A549 (cell line): ENCODE measurements at regions not wholly inside any gene's neighbourhood (a gene's known extent, or its start where the extent isn't known, plus 50 kb on each side); places are given as distances from the start of the nearest gene placed in this dataset.

Source experiments
- ATAC-seq, 2 experiments: fragments of 200-7000 bp in 1 of 2; fragments of >200 bp in 1 of 2; cut with Nextera tagmentation in 1 of 2; cut with Tn5 transposase in 1 of 2; 3 replicates each; pipeline versions ENCODE4 v1.8.0 to v1.9.1; 2018 to 2020; ENCODE audit warnings: mild to moderate bottlenecking in 1 of 2, moderate library complexity in 1 of 2
- CTCF ChIA-PET: fragments of 300-600 bp; sonication (Branson Sonifier 250); formaldehyde crosslinking; extraction: SDS; loops from one replicate; lab custom pipeline; 2021; ENCODE audit warnings: antibody characterized with exemption, inconsistent platforms; lab: Yijun Ruan, JAX
- POLR2A ChIA-PET: fragments of 350-600 bp; formaldehyde crosslinking; extraction: SDS; loops from one replicate; lab custom pipeline; 2021; ENCODE audit warnings: antibody characterized with exemption, inconsistent platforms; lab: Yijun Ruan, JAX
- DNase-seq, 2 experiments: peaks; one replicate each; pipeline versions ENCODE4 v3.0.0 to v3.0.0-alpha.2; 2011 to 2016; ENCODE audit warnings: low read depth in 1 of 2, low spot score in 1 of 2
- FAIRE-seq: peaks from 2 replicates; lab custom pipeline; 2011; peaks lifted over from hg19 to GRCh38; lab: Jason Lieb, UNC
- H3K27ac ChIP-seq, 2 experiments: fragments of >200 bp; sonication (Bioruptor Twin); formaldehyde crosslinking; 3 replicates each; pipeline ENCODE4 v1.5.1; 2016 to 2017
- H3K4me1 ChIP-seq: fragments of >200 bp; sonication (Bioruptor Twin); formaldehyde crosslinking; 3 replicates; pipeline ENCODE4 v1.6.1; 2016
- H3K4me2 ChIP-seq: fragments of >200 bp; sonication (Bioruptor Twin); formaldehyde crosslinking; 3 replicates; pipeline ENCODE4 v1.6.1; 2016
- H3K4me3 ChIP-seq: fragments of >200 bp; sonication (Bioruptor Twin); formaldehyde crosslinking; 3 replicates; pipeline ENCODE4 v1.5.1; 2016
- H3K9me3 ChIP-seq: fragments of >200 bp; sonication (Bioruptor Twin); formaldehyde crosslinking; 3 replicates; pipeline ENCODE4 v1.6.1; 2016
- CEBPB ChIP-seq, 2 experiments: fragments of >200 bp in 1 of 2; sonication (Bioruptor Twin) in 1 of 2; formaldehyde crosslinking in 1 of 2; IDR thresholded peaks; 2 replicates each; pipeline ENCODE4 v1.6.1; 2012 to 2016
- CHD4 ChIP-seq: fragments of 200-600 bp; sonication (generic); IDR thresholded peaks from 2 replicates; pipeline ENCODE4 v1.6.1; 2016; ENCODE audit warnings: antibody characterized with exemption, mild to moderate bottlenecking, borderline replicate concordance
- EHF ChIP-seq: fragments of 250-450 bp; sonication (Bioruptor Pico); IDR thresholded peaks from 2 replicates; pipeline ENCODE4 v1.5.0; 2020; ENCODE audit warnings: mild to moderate bottlenecking
- EHMT2 ChIP-seq: fragments of 200-600 bp; sonication (generic); IDR thresholded peaks from 2 replicates; pipeline ENCODE4 v1.6.1; 2016; ENCODE audit warnings: antibody characterized with exemption, low read depth, mild to moderate bottlenecking, moderate library complexity
- FOSL2 ChIP-seq, 2 experiments: fragments of 450-650 bp in 1 of 2; fragments of >200 bp in 1 of 2; sonication (Bioruptor Twin) in 1 of 2; formaldehyde crosslinking; IDR thresholded peaks; 2 replicates each; pipeline versions ENCODE4 v1.5.0 to v1.6.1; 2016 to 2020; ENCODE audit warnings: mild to moderate bottlenecking in 1 of 2, moderate library complexity in 1 of 2
- GATA3 ChIP-seq: IDR thresholded peaks from 2 replicates; pipeline ENCODE4 v1.6.1; 2012; ENCODE audit warnings: borderline replicate concordance
- HES2 ChIP-seq: fragments of >200 bp; sonication (Bioruptor Twin); formaldehyde crosslinking; IDR thresholded peaks from 2 replicates; pipeline ENCODE4 v1.6.1; 2016
- HMGXB4 ChIP-seq: fragments of 250-450 bp; sonication (Bioruptor Pico); IDR thresholded peaks from 2 replicates; pipeline ENCODE4 v1.5.0; 2021; ENCODE audit warnings: mild to moderate bottlenecking, moderate library complexity, borderline replicate concordance
- HOXA7 ChIP-seq: fragments of 250-450 bp; sonication (Bioruptor Pico); IDR thresholded peaks from 2 replicates; pipeline ENCODE4 v1.5.0; 2020; ENCODE audit warnings: mild to moderate bottlenecking, moderate library complexity
- HOXB13 ChIP-seq: fragments of 250-450 bp; sonication (Bioruptor Pico); IDR thresholded peaks from 2 replicates; pipeline ENCODE4 v1.5.0; 2020; ENCODE audit warnings: low read depth, mild to moderate bottlenecking, moderate library complexity
- KDM5A ChIP-seq: fragments of 200-600 bp; sonication (generic); IDR thresholded peaks from 2 replicates; pipeline ENCODE4 v1.6.1; 2016; ENCODE audit warnings: antibody characterized with exemption, mild to moderate bottlenecking
- MYC ChIP-seq: IDR thresholded peaks from 2 replicates; pipeline ENCODE4 v1.6.1; 2012; ENCODE audit warnings: mild to moderate bottlenecking, inconsistent platforms, low read length, improper control_type of control experiment, borderline replicate concordance
- POLR2AphosphoS2 ChIP-seq: conservative IDR thresholded peaks from 2 replicates; pipeline ENCODE4 v1.6.1; 2012; ENCODE audit warnings: low read length, improper control_type of control experiment, inconsistent platforms
- REST ChIP-seq: fragments of 200-600 bp; sonication (generic); IDR thresholded peaks from 2 replicates; pipeline ENCODE4 v1.6.1; 2016; ENCODE audit warnings: antibody characterized with exemption, mild to moderate bottlenecking, moderate library complexity
- SREBF2 ChIP-seq: fragments of 450-650 bp; IDR thresholded peaks from 2 replicates; pipeline ENCODE4 v1.6.1; 2014; ENCODE audit warnings: mild to moderate bottlenecking, moderate library complexity
- TP53 ChIP-seq: fragments of 250-450 bp; sonication (Bioruptor Pico); IDR thresholded peaks from 2 replicates; pipeline ENCODE4 v1.5.0; 2021; ENCODE audit warnings: mild to moderate bottlenecking, moderate library complexity
- WGBS: methylation state at CpG from one replicate; pipeline ENCODE4 v1.1.6; 2017; ENCODE audit errors: missing lambda C conversion rate; 5-methylcytosine and 5-hydroxymethylcytosine counted together
- TF ChIP-seq, protein P1 (sequence below): fragments of 150-350 bp; IDR thresholded peaks from 2 replicates; pipeline ENCODE4 v1.6.1; 2014; ENCODE audit warnings: low read depth, mild to moderate bottlenecking, low read length
- TF ChIP-seq, protein P2 (sequence below): fragments of 450-650 bp; IDR thresholded peaks from 2 replicates; pipeline ENCODE4 v1.6.1; 2014; ENCODE audit warnings: antibody characterized with exemption
- TF ChIP-seq, protein P3 (sequence below): fragments of >200 bp; sonication (Bioruptor Twin); formaldehyde crosslinking; IDR thresholded peaks from 3 replicates; pipeline ENCODE4 v1.5.1; 2016

GRCh38 chr9:101902051-101902450 lies 163.6 kb upstream of the GRIN3A start (continued):
- TF ChIP-seq TP53, result no peak
- TF ChIP-seq, protein P1, sequence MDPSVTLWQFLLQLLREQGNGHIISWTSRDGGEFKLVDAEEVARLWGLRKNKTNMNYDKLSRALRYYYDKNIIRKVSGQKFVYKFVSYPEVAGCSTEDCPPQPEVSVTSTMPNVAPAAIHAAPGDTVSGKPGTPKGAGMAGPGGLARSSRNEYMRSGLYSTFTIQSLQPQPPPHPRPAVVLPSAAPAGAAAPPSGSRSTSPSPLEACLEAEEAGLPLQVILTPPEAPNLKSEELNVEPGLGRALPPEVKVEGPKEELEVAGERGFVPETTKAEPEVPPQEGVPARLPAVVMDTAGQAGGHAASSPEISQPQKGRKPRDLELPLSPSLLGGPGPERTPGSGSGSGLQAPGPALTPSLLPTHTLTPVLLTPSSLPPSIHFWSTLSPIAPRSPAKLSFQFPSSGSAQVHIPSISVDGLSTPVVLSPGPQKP, result no peak

- CTCF ChIA-PET, result no interaction called here
Measured at GRCh38 chr9:101897196-101897595, 158.7 kb upstream of the GRIN3A start.

DNA sequence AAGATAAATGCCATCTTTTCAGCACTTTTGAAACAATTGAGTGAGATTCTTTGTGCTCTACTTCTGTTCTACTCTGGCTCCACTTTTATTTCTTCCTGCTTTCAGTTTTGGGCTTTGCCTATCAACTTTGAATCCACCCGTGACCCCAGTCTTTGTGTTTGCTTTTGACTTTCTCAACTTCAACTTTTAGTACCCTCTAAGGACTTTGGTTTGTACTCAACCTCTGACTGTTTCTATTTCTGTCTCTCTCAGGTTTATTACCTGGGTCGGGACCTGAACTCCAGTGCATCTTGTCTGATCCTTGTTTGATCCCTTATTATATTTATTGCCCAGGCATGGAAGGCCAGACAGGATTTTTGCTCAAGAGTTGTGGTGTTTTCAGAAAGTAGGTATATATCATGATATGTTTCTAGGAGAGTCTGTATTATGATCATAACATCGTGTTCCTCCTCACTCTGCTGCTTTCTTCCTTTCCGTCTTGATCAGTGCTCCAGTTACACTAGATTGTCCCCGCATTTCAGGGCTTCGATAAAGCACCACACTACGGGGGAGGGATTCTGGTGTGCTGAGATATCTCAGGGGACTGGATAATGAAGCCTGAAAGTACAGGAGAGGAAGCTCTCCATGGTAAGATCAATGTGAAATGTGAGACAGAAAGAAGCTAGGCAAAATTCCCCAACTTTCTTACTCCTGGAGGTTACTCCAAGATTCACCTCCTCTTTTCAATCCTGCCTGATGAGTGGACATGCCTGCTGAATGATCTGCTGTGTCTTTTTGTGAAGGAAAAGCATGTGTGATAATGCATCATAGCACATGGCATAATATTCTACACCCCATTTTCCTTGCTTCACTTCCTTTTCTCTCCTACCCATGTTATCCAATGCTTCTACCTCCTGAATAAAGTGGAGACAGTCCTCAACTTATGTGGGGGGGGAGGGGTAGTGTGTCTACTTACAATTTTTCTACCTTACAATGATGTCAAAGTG lies 155.5 kb upstream of the GRIN3A start:
- Histone ChIP-seq H3K4me3 (no peak overlapping the region), H3K27ac (no peak overlapping the region), H3K4me1 (no peaks in the 10 kb centered on the region), H3K4me2 (no peak overlapping the region), H3K9me3 (no peaks in the 10 kb centered on the region)
- 8% methylated on average over 7 of the region's 7 CpGs for WGBS
- no peak for DNase-seq
- ATAC-seq, result no peak
- POLR2A ChIA-PET, result no interaction called here
- CTCF ChIA-PET, result no interaction called here
- no peak for FAIRE-seq
- TF ChIP-seq EHF (CRISPR knock-in tag) (no peak), SREBF2 (no peak), HMGXB4 (CRISPR knock-in tag) (no peak), KDM5A (no peak), HES2 (no peak), REST (no peak), GATA3 (no peak), FOSL2 (IDR thresholded peaks at IDR 0.05) (no peak), FOSL2 (CRISPR knock-in tag; IDR thresholded peaks at IDR 0.05) (no peak), MYC (no peak), EHMT2 (no peak), HOXA7 (CRISPR knock-in tag) (no peak), CHD4 (no peak), CEBPB (IDR thresholded peaks at IDR 0.05) (no peak), HOXB13 (CRISPR knock-in tag) (no peak)
- TF ChIP-seq, protein P2, sequence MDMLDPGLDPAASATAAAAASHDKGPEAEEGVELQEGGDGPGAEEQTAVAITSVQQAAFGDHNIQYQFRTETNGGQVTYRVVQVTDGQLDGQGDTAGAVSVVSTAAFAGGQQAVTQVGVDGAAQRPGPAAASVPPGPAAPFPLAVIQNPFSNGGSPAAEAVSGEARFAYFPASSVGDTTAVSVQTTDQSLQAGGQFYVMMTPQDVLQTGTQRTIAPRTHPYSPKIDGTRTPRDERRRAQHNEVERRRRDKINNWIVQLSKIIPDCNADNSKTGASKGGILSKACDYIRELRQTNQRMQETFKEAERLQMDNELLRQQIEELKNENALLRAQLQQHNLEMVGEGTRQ, result no peak
- TF ChIP-seq, protein P3, sequence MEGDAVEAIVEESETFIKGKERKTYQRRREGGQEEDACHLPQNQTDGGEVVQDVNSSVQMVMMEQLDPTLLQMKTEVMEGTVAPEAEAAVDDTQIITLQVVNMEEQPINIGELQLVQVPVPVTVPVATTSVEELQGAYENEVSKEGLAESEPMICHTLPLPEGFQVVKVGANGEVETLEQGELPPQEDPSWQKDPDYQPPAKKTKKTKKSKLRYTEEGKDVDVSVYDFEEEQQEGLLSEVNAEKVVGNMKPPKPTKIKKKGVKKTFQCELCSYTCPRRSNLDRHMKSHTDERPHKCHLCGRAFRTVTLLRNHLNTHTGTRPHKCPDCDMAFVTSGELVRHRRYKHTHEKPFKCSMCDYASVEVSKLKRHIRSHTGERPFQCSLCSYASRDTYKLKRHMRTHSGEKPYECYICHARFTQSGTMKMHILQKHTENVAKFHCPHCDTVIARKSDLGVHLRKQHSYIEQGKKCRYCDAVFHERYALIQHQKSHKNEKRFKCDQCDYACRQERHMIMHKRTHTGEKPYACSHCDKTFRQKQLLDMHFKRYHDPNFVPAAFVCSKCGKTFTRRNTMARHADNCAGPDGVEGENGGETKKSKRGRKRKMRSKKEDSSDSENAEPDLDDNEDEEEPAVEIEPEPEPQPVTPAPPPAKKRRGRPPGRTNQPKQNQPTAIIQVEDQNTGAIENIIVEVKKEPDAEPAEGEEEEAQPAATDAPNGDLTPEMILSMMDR, result no peak
- TF ChIP-seq, all 56 proteins: peak for 0

More at GRCh38 chr9:101897196-101897595, 158.7 kb upstream of the GRIN3A start:
- Histone ChIP-seq H3K4me2 (no peak overlapping the region), H3K4me1 (no peaks in the 10 kb centered on the region), H3K9me3 (no peaks in the 10 kb centered on the region), H3K4me3 (no peak overlapping the region), H3K27ac (no peak overlapping the region)
- 39% methylated on average over 1 of the region's 1 CpG for WGBS
- ATAC-seq (no peak), FAIRE-seq (no peak), DNase-seq (no peak)
- POLR2A ChIA-PET, result no interaction called here
- TF ChIP-seq POLR2AphosphoS2, result no peak
